HG02571 (cell line): ENCODE measurements at regions not wholly inside any gene's neighbourhood (a gene's known extent, or its start where the extent isn't known, plus 50 kb on each side); places are given as distances from the start of the nearest gene placed in this dataset.
A peak's percentile ranks its signal among the peaks of the same experiment; 100 is the strongest.
"Not testable (repeated sequence)": the region's sequence is repeated elsewhere in the genome, so short reads cannot be mapped to it uniquely, and the experiment has no call there.

Experiments used
- ATAC-seq: cut with Tn5 transposase; IDR thresholded peaks from one replicate; pipeline ENCODE4 v1.9.1; 2021; ENCODE audit warnings: mild to moderate bottlenecking, moderate library complexity; ENCODE audit not compliant: unreplicated experiment

GRCh38 chr16:58962811-58963210 lies 228.7 kb upstream of the GOT2 start:
- no peak for ATAC-seq

- ATAC-seq, result no peak
Measured at GRCh38 chr16:58960484-58960883, 226.4 kb upstream of the GOT2 start.

GRCh38 chr16:58960034-58960433 lies 225.9 kb upstream of the GOT2 start:
- no peak for ATAC-seq

GRCh38 chr16:58958749-58959148 lies 224.6 kb upstream of the GOT2 start:
- ATAC-seq, result no peak

GRCh38 chr16:58948244-58948643 lies 214.1 kb upstream of the GOT2 start:
- no peak for ATAC-seq

- ATAC-seq, result no peak
Measured at GRCh38 chr16:58940609-58941008, 206.5 kb upstream of the GOT2 start.

GRCh38 chr16:58938811-58939210 lies 204.7 kb upstream of the GOT2 start:
- no peak for ATAC-seq

- no peak for ATAC-seq
Measured at GRCh38 chr16:58937661-58938060, 203.5 kb upstream of the GOT2 start.

- ATAC-seq, result no peak
Measured at GRCh38 chr16:58933186-58933585, 199.1 kb upstream of the GOT2 start.

- ATAC-seq, result no peak
Measured at GRCh38 chr16:58931436-58931835, 197.3 kb upstream of the GOT2 start.

GRCh38 chr16:58923094-58923493 lies 189.0 kb upstream of the GOT2 start:
- ATAC-seq, result no peak

- ATAC-seq, result no peak
Measured at GRCh38 chr16:58913456-58913855, 179.3 kb upstream of the GOT2 start.

- no peak for ATAC-seq
Measured at GRCh38 chr16:58912571-58912970, 178.5 kb upstream of the GOT2 start.

- no peak for ATAC-seq
Measured at GRCh38 chr16:58906981-58907715, 173.0 kb upstream of the GOT2 start.

- no peak for ATAC-seq
Measured at GRCh38 chr16:58904291-58904690, 170.2 kb upstream of the GOT2 start.

- no peak for ATAC-seq
Measured at GRCh38 chr16:58889516-58889915, 155.4 kb upstream of the GOT2 start.

- no peak for ATAC-seq
Measured at GRCh38 chr16:58885528-58886170, 151.5 kb upstream of the GOT2 start.

- no peak for ATAC-seq
Measured at GRCh38 chr16:58884141-58884540, 150.0 kb upstream of the GOT2 start.

- no peak for ATAC-seq
Measured at GRCh38 chr16:58883131-58883530, 149.0 kb upstream of the GOT2 start.

- peak; percentile 89 for ATAC-seq
Measured at GRCh38 chr16:58882292-58882691, 148.2 kb upstream of the GOT2 start.

GRCh38 chr16:58878641-58879040 lies 144.5 kb upstream of the GOT2 start:
- not testable (repeated sequence) for ATAC-seq

GRCh38 chr16:58866935-58867334 lies 132.8 kb upstream of the GOT2 start:
- no peak for ATAC-seq

- ATAC-seq, result no peak
Measured at GRCh38 chr16:58863761-58864160, 129.6 kb upstream of the GOT2 start.
